Fibroblast of lung (primary cell): ENCODE measurements at regions not wholly inside any gene's neighbourhood (a gene's known extent, or its start where the extent isn't known, plus 50 kb on each side); places are given as distances from the start of the nearest gene placed in this dataset.
A peak's percentile ranks its signal among the peaks of the same experiment; 100 is the strongest.

ENCODE experiments used
- DNase-seq, 2 donors: peaks; one replicate each; pipeline versions ENCODE4 v3.0.0 to v3.0.0-alpha.2; 2010; ENCODE audit warnings: low read depth in 2 of 2
- H2AFZ ChIP-seq: 2 replicates; pipeline ENCODE4 v1.5.1; 2012; ENCODE audit warnings: low read length, control low read depth, inconsistent platforms
- H3K27ac ChIP-seq: 2 replicates; pipeline ENCODE4 v1.5.1; 2011; ENCODE audit warnings: low read length, control low read depth; ENCODE audit not compliant: insufficient read depth
- H3K27me3 ChIP-seq: 2 replicates; pipeline ENCODE4 v1.5.1; 2011; ENCODE audit warnings: mild to moderate bottlenecking, low read length; ENCODE audit not compliant: control insufficient read depth, insufficient read depth
- H3K36me3 ChIP-seq: 2 replicates; pipeline ENCODE4 v1.5.1; 2011; ENCODE audit warnings: low read length; ENCODE audit not compliant: control insufficient read depth, insufficient read depth
- H3K4me1 ChIP-seq: 2 replicates; pipeline ENCODE4 v1.5.1; 2011; ENCODE audit warnings: low read length; ENCODE audit not compliant: control insufficient read depth, insufficient read depth; ENCODE audit errors: extremely low read depth
- H3K4me2 ChIP-seq: 2 replicates; pipeline ENCODE4 v1.5.1; 2011; ENCODE audit warnings: low read length, control low read depth; ENCODE audit not compliant: insufficient read depth; ENCODE audit errors: extremely low read depth
- H3K4me3 ChIP-seq, 4 experiments: fragments of 200-600 bp in 1 of 4; sonication (generic) in 1 of 4; replicated peaks in 1 of 4; 2 replicates each; pipeline ENCODE4 v1.5.1; 2011 to 2016; ENCODE audit warnings: low read length in 4 of 4, low read depth in 3 of 4, mild to moderate bottlenecking in 3 of 4, control low read depth in 2 of 4, inconsistent platforms in 1 of 4, mixed read lengths in 1 of 4; ENCODE audit not compliant: insufficient read depth in 1 of 4; ENCODE audit errors: control extremely low read depth in 1 of 4
- H3K79me2 ChIP-seq: 2 replicates; pipeline ENCODE4 v1.5.1; 2012; ENCODE audit warnings: mild to moderate bottlenecking, low read length, inconsistent platforms; ENCODE audit not compliant: control insufficient read depth, insufficient read depth
- H3K9ac ChIP-seq: 2 replicates; pipeline ENCODE4 v1.5.1; 2011; ENCODE audit warnings: mild to moderate bottlenecking, low read length, control low read depth; ENCODE audit not compliant: insufficient read depth
- H3K9me3 ChIP-seq: 2 replicates; pipeline ENCODE4 v1.5.1; 2012; ENCODE audit warnings: low read depth, low read length; ENCODE audit not compliant: control insufficient read depth, insufficient read depth
- H4K20me1 ChIP-seq: 2 replicates; pipeline ENCODE4 v1.5.1; 2011; ENCODE audit warnings: low read length; ENCODE audit not compliant: control insufficient read depth, insufficient read depth; ENCODE audit errors: extremely low read depth
- CTCF ChIP-seq, 2 donors: IDR thresholded peaks in 1 of 2; conservative IDR thresholded peaks in 1 of 2; 1 replicate in 1 of 2; 2 replicates in 1 of 2; pipeline ENCODE4 v1.5.1; 2011 to 2012; ENCODE audit warnings: low read length in 2 of 2, control low read depth in 1 of 2, inconsistent platforms in 1 of 2, low read depth in 1 of 2, mild to moderate bottlenecking in 1 of 2
- EZH2 ChIP-seq: IDR thresholded peaks from 2 replicates; pipeline ENCODE4 v1.5.1; 2012; ENCODE audit warnings: low read length, control low read depth, mild to moderate bottlenecking; ENCODE audit errors: missing control alignments

DNA sequence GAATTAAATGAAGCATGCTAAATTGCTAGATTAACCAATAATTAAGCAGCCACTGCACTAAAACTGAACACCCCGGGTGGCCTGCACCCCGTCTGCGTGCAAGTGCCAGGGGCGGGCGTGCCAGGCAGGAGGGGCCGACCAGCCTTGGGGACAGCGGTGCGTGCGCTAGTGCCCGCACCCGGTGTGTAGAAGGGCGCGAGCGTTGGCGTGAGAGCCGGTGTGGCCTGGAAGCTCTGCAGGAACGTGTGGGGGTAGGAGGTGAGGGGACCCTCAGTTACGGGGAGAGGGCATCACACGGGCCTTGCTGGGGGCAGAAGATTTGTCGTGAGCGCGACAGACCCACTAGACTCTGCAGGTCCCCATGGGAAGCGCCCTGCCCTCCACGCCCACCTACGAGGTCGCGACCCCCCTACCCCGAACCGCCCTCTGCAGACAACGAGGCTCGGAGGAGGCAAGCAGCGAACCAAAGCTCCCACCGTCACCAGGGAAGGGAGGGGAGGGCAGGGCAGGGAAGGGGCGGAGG is 105.8 kb downstream of the FAM53A start:
- H3K4me2 ChIP-seq: no peak overlapping the region
- no peak overlapping the region for H2AFZ ChIP-seq
- H3K27me3 ChIP-seq: peaks cover 4% of the 10 kb centered on the region
- H3K27ac ChIP-seq: no peak overlapping the region
- DNase-seq: no peak
- TF ChIP-seq CTCF (conservative IDR thresholded peaks at IDR 0.05 in 1 of 2, IDR thresholded peaks at IDR 0.05 in 1 of 2; ENCODE audit: low read depth in 1 of 2, low read length in 2 of 2): no peak
- TF ChIP-seq EZH2: no peak
- H3K9ac ChIP-seq: no peak overlapping the region
- H3K4me1 ChIP-seq: no peaks in the 10 kb centered on the region
- H3K4me3 ChIP-seq: peak overlapping the region in 1 of 4 experiments; percentile 28
- no peaks in the 10 kb centered on the region for H3K9me3 ChIP-seq
- H3K79me2 ChIP-seq: no peaks in the 10 kb centered on the region
- no peaks in the 10 kb centered on the region for H4K20me1 ChIP-seq
- H3K36me3 ChIP-seq: no peaks in the 10 kb centered on the region

- Histone ChIP-seq H4K20me1 (no peaks in the 10 kb centered on the region), H3K4me2 (no peak overlapping the region), H3K9ac (no peak overlapping the region), H3K79me2 (no peaks in the 10 kb centered on the region), H3K4me1 (no peaks in the 10 kb centered on the region), H3K27me3 (peaks cover 4% of the 10 kb centered on the region), H3K36me3 (no peaks in the 10 kb centered on the region), H3K9me3 (no peaks in the 10 kb centered on the region), H3K27ac (no peak overlapping the region), H2AFZ (no peak overlapping the region), H3K4me3 (no peak overlapping the region)
- DNase-seq: no peak
- no peak for TF ChIP-seq EZH2
- TF ChIP-seq CTCF (conservative IDR thresholded peaks at IDR 0.05 in 1 of 2, IDR thresholded peaks at IDR 0.05 in 1 of 2; ENCODE audit: low read depth in 1 of 2, low read length in 2 of 2): no peak
Measured at GRCh38 chr4:1577822-1578217, 106.3 kb downstream of the FAM53A start.

GRCh38 chr4:1576961-1577821 is 106.9 kb downstream of the FAM53A start:
- H3K4me3 ChIP-seq: no peak overlapping the region
- H3K79me2 ChIP-seq: no peaks in the 10 kb centered on the region
- peaks cover under 1% of the 10 kb centered on the region for H3K27me3 ChIP-seq
- no peak overlapping the region for H3K4me2 ChIP-seq
- no peak overlapping the region for H3K9ac ChIP-seq
- TF ChIP-seq CTCF (conservative IDR thresholded peaks at IDR 0.05 in 1 of 2, IDR thresholded peaks at IDR 0.05 in 1 of 2; ENCODE audit: low read depth in 1 of 2, low read length in 2 of 2) (no peak), EZH2 (no peak)
- no peak overlapping the region for H2AFZ ChIP-seq
- no peak overlapping the region for H3K27ac ChIP-seq
- no peaks in the 10 kb centered on the region for H3K9me3 ChIP-seq
- H4K20me1 ChIP-seq: no peaks in the 10 kb centered on the region
- H3K4me1 ChIP-seq: no peaks in the 10 kb centered on the region
- no peak for DNase-seq
- H3K36me3 ChIP-seq: no peaks in the 10 kb centered on the region
